Putamen (tissue), 1 donor: ENCODE measurements at regions not wholly inside any gene's neighbourhood (a gene's known extent, or its start where the extent isn't known, plus 50 kb on each side); places are given as distances from the start of the nearest gene placed in this dataset.

Experiments
- DNase-seq: peaks from one replicate; pipeline ENCODE4 v3.0.0-alpha.2; 2016; ENCODE audit warnings: low spot score

DNA sequence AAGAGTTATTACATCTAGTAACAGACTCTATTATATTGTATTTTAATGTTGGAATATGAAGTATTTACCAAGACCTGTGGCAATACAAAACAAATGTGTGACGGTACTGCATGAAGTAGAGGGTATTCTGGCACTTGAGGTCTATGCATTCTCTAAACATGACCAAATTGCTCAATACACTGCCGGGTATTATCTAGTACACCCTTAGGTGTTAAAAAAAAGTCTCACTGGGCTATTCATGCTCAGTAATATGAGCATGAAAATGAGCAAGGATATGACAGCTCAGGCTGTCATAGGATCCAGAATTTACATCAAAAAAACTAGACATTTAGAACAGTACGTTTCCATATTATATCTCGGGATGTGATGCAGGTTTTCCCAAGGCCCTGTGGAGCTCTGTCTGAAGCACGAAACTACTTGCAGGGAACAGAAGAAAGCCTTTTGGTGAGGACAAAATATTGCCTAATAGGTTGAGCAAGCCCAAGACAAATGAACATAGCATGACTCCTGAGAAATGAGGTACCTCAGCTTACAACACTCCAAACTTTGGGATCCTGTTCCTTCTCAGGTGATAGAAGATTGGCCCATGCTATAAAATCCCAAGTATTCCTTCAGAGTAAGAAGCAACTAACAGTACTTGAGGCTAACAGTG is 74.1 kb upstream of the MAOA start:
- no peak for DNase-seq

DNA sequence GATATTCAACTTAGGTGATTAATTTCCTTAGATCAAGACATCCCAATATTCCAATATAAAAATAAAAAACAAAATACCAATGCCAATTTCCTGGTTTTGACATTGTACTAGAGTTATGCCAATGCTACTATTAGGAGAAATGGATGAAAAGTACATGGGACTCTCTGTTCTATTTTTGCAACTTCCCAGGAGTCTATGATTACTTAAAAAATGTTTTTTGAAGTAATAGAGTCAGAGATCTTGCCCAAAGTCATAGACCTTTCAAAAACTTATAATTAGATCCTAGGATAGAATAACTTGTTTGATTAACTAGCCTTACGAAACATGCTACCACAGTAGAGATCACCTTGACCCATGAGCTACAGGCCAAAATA is 73.6 kb upstream of the MAOA start:
- no peak for DNase-seq

DNA sequence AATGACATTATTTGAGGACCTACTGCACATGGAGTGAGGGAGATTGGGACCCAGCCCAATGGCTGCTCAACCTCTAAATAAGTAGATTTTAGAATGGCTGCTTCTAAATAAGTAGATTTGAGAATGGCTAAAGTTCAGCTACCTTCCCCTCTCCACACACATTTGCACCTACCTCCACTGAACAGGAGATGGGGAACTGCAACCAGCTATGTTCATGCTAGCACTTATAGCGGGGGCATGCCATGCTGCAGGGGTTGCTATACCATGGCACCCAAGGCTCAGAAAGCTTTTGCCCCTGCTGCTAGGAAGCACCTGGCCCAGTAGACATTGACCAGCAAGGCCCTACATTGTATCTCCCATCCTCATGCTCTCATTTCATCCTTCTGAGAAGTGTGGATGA is 70.2 kb upstream of the MAOA start:
- DNase-seq, result no peak

DNA sequence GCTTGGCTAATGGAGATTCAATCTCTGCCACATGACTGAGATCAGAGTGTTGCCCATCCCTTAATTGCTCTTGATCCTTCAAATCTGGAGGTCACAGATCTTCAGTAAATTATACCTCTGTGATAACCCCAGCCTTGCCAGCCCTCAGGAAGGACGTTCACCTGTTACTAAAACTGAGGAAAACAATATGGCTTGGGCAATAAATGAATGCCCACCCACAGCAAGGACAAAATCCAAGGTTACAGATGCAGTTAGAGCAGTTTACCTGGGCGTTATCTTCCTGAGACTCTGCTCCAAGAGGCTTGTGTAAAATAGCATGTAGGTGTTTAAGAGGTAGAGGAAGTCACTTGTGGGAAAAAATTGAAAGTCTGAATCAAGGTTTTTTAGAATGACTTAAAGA is 69.3 kb upstream of the MAOA start:
- no peak for DNase-seq

DNA sequence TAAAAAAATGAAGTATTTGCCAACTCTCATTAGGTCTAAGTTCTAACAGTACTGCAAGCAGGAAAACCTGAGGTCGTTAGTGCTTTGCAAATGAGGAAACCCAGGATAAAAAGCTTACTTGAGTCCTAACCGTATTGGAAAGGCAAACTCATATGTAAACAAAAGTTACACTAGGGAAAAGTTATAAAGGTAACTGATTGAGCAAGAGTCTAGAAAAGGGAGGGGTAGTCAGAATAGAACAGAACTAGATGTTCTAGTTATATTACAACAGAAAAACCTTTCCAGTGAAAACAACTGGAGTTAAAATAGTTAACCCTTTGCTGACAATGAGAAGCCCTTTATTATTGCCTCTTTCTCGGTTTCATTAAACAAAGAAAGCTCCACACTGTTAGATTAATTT is 66.4 kb upstream of the MAOA start:
- DNase-seq, result no peak

DNA sequence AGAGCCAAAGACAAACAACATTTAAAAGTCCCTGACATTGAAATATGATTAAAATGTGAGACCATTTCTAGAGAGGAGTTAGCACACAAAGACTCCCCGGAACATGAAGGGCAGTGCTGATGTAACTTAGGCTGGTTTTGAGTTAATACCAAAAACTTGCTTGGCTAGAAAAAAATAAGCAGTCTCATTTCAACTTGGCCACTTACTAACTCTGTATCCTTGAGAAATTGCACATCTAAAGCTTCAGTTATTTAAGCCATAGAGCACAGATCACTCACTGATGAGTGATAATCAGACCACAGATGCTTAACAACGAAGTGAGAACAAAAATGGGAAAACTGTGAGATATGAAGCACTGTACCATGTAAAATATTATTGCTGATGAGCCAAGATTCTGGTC is 65.9 kb upstream of the MAOA start:
- no peak for DNase-seq

DNA sequence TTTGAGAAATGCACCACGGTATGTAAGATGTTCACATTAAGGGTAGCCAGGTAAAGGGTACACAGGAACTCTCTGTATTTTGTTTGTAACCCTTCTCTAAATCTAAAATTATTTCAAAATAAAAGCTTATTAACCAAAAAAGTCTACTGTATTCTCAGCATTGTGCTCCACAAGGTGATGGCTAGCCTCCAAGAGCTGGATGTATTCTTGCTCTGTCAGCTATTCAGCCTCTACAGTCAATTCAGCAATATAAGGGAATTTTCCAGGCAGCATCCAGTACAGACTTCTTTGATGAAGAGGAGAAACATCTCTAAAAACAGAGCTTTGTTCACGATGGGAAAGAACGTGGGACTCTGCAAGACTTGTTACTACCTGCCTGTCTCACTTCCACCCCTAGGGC is 63.5 kb upstream of the MAOA start:
- DNase-seq, result no peak

DNA sequence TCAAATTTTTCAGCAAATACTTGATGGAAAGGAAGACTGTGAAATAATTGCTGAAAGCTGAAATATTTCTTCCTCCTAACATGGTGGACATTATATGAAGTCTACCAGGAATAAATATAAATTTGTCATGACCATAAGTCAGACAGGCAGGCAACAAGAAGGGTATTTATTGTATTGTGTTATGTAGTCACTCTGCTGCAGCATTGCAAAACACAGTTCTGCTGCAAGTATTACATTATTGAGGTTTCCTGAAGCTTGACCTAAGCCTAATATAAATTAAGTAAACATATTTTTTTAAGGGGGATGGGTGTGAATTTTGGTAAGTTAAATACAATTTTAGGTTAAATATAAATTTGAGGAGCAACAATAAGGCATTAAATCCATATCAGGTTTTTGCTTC is 60.2 kb upstream of the MAOA start:
- DNase-seq, result no peak

DNA sequence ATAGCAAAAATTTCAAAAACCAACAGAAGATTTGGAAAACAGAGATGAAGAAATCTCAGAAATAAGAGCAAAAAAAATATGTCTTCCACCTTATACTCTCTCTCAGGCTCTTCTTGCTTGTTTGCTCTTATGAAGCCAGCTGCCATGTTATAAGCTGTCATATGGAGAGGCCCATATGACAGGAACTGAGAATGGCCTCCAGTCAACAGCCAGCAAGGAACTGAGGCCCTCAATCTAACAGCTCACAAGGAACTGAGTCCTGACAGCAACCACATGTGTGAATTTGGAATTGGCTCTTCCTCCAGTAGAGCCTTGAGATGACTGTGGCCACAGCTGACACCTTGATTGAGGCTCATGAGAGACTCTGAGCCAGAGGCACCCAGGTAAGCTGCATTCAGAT is 51.3 kb upstream of the MAOA start:
- no peak for DNase-seq

DNA sequence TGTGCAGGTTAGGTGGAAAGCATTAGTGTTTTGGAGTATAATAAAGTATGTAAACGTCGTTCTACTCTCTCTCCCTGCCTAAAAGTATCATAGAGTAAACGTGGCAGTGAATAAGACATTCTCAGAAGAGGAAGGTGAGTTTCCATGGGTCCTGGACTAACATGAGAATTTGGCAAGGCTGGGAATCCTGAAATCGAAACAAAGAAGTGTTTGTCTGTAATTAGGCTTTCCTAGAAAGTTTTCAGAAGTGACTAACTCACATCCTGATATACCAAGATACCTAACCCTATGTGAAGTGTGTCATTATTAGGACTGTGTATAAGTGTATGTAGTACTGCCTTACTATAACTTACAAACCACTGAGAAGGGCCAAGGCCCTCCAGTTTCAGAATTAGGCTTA is 50.7 kb upstream of the MAOA start:
- no peak for DNase-seq
